HCT116 (cell line): ENCODE measurements at regions not wholly inside any gene's neighbourhood (a gene's known extent, or its start where the extent isn't known, plus 50 kb on each side); places are given as distances from the start of the nearest gene placed in this dataset.

Experiments used
- CEBPB ChIP-seq: IDR thresholded peaks from 2 replicates; pipeline ENCODE4 v1.6.1; 2012; ENCODE audit warnings: low read depth
- EZH2 ChIP-seq: fragments of 200-600 bp; sonication (generic); IDR thresholded peaks from 2 replicates; pipeline ENCODE4 v1.6.1; 2017; ENCODE audit warnings: antibody characterized with exemption, mixed run types
- POLR2A ChIP-seq: IDR thresholded peaks from 2 replicates; pipeline ENCODE4 v1.7.0; 2011; ENCODE audit warnings: borderline replicate concordance; ENCODE audit not compliant: insufficient read depth, insufficient read length; ENCODE audit errors: extremely low read depth
- POLR2AphosphoS5 ChIP-seq: IDR thresholded peaks from 2 replicates; pipeline ENCODE4 v1.6.1; 2011; ENCODE audit warnings: mild to moderate bottlenecking, low read depth, low read length, moderate library complexity
- REST ChIP-seq: IDR thresholded peaks from 2 replicates; pipeline ENCODE4 v1.6.1; 2012; ENCODE audit warnings: low read depth
- TCF7L2 ChIP-seq: IDR thresholded peaks from 2 replicates; pipeline ENCODE4 v1.7.0; 2011; ENCODE audit warnings: borderline replicate concordance, inconsistent platforms; ENCODE audit not compliant: insufficient read depth, insufficient read length; ENCODE audit errors: extremely low read depth
- TF ChIP-seq, protein P1 (sequence below), 3 experiments: fragments of 200-600 bp in 1 of 3; sonication (generic) in 1 of 3; IDR thresholded peaks in 2 of 3; conservative IDR thresholded peaks in 1 of 3; 2 replicates each; pipeline ENCODE4 v1.5.1; 2012 to 2017; ENCODE audit warnings: low read depth in 2 of 3, low read length in 2 of 3, antibody characterized with exemption in 1 of 3, borderline replicate concordance in 1 of 3, control low read depth in 1 of 3, mild to moderate bottlenecking in 1 of 3, mixed read lengths in 1 of 3, mixed run types in 1 of 3, moderate library complexity in 1 of 3; ENCODE audit not compliant: insufficient read depth in 1 of 3

DNA sequence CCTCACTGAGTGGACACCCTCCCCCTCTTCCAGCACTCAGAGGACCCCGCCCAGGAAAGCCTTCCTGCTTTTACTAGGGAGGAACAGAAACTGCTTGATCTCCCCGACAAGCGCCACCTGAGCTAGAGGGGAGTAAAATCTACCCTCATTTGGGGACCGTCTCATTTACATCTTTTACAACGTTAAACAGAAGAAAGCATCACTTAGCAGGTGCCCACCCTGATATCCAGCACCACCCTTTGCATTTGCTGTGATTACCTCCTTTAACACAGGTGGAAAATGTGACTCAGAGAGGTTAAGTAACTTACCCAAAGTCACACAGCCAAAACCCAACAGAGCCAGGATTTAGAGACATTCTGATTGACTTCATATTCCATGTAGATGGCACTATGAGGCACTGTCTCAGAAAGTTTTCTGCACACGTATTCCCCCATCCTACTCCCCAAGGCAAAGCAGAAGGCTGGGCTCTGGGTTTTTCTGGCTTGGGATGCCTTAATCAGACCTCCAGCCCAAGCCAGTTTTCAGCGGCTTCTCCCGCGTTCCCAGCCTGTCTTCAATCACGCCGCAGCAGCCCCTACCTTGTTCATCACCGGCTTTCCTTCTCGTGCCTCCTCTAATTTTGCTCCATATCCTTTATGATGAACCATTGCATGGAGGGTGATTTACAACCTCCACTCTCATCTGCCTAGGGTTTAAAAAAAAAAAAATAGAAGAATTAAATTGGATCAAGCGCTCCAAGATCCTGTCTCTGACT, 314.6 kb upstream of the PROK2 start:
- TF ChIP-seq POLR2A: no peak
- no peak for TF ChIP-seq CEBPB
- TF ChIP-seq, protein P1, sequence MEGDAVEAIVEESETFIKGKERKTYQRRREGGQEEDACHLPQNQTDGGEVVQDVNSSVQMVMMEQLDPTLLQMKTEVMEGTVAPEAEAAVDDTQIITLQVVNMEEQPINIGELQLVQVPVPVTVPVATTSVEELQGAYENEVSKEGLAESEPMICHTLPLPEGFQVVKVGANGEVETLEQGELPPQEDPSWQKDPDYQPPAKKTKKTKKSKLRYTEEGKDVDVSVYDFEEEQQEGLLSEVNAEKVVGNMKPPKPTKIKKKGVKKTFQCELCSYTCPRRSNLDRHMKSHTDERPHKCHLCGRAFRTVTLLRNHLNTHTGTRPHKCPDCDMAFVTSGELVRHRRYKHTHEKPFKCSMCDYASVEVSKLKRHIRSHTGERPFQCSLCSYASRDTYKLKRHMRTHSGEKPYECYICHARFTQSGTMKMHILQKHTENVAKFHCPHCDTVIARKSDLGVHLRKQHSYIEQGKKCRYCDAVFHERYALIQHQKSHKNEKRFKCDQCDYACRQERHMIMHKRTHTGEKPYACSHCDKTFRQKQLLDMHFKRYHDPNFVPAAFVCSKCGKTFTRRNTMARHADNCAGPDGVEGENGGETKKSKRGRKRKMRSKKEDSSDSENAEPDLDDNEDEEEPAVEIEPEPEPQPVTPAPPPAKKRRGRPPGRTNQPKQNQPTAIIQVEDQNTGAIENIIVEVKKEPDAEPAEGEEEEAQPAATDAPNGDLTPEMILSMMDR (IDR thresholded peaks at IDR 0.05 in 2 of 3, conservative IDR thresholded peaks at IDR 0.05 in 1 of 3; ENCODE audit: borderline replicate concordance in 1 of 3, insufficient read depth in 1 of 3, low read depth in 2 of 3, low read length in 2 of 3): no peak
- no peak for TF ChIP-seq TCF7L2
- no peak for TF ChIP-seq EZH2
- TF ChIP-seq POLR2AphosphoS5: no peak
- no peak for TF ChIP-seq REST
